Brain microvascular endothelial cell (primary cell): ENCODE measurements at regions not wholly inside any gene's neighbourhood (a gene's known extent, or its start where the extent isn't known, plus 50 kb on each side); places are given as distances from the start of the nearest gene placed in this dataset.
A peak's percentile ranks its signal among the peaks of the same experiment; 100 is the strongest.

ENCODE experiments used
- DNase-seq: peaks from one replicate; pipeline ENCODE4 v3.0.0-alpha.2; 2020
- H3K27ac ChIP-seq: fragments of 250-450 bp; sonication (Bioruptor Pico); 2 replicates; pipeline ENCODE4 v1.5.1; 2020; ENCODE audit warnings: mild to moderate bottlenecking, moderate library complexity
- H3K27me3 ChIP-seq: fragments of 250-450 bp; sonication (Bioruptor Pico); replicated peaks from 2 replicates; pipeline ENCODE4 v1.5.1; 2020; ENCODE audit warnings: mild to moderate bottlenecking
- H3K36me3 ChIP-seq: fragments of 250-450 bp; sonication (Bioruptor Pico); replicated peaks from 2 replicates; pipeline ENCODE4 v1.5.1; 2020; ENCODE audit warnings: mild to moderate bottlenecking
- H3K4me3 ChIP-seq: 2 replicates; pipeline ENCODE4 v1.5.1; 2011; ENCODE audit warnings: low read depth, mild to moderate bottlenecking, control low read depth, low read length, moderate library complexity
- CTCF ChIP-seq: IDR thresholded peaks from 2 replicates; pipeline ENCODE4 v1.5.1; 2011; ENCODE audit warnings: low read depth, mild to moderate bottlenecking, moderate library complexity, low read length, control low read depth, inconsistent platforms; ENCODE audit errors: missing control alignments
- in situ Hi-C: cut with HindIII; loops from 2 replicates; pipeline ENCODE4 v1.10.0; 2017; ENCODE audit warnings: low sequenced_read_pairs, low pct_ligation_motif_present

- Histone ChIP-seq H3K4me3 (no peak overlapping the region), H3K36me3 (no peaks in the 10 kb centered on the region), H3K27me3 (no peaks in the 10 kb centered on the region), H3K27ac (no peak overlapping the region)
- TF ChIP-seq CTCF, result no peak
- in situ Hi-C loops, result no loop called here
- DNase-seq, result no peak
Observed at GRCh38 chr4:15365641-15366040, 62.2 kb upstream of the C1QTNF7 start.

GRCh38 chr4:15366721-15367120, 61.1 kb upstream of the C1QTNF7 start:
- in situ Hi-C loops, result no loop called here
- Histone ChIP-seq H3K36me3 (no peaks in the 10 kb centered on the region), H3K27me3 (no peaks in the 10 kb centered on the region), H3K27ac (no peak overlapping the region), H3K4me3 (no peak overlapping the region)
- no peak for TF ChIP-seq CTCF
- no peak for DNase-seq

GRCh38 chr4:15368856-15369255, 59.0 kb upstream of the C1QTNF7 start:
- peak; percentile 13 for DNase-seq
- Histone ChIP-seq H3K27ac (no peak overlapping the region), H3K4me3 (no peak overlapping the region), H3K27me3 (no peaks in the 10 kb centered on the region), H3K36me3 (no peaks in the 10 kb centered on the region)
- no peak for TF ChIP-seq CTCF
- in situ Hi-C loops, result no loop called here

- Histone ChIP-seq H3K4me3 (no peak overlapping the region), H3K27ac (no peak overlapping the region), H3K36me3 (no peaks in the 10 kb centered on the region), H3K27me3 (no peaks in the 10 kb centered on the region)
- TF ChIP-seq CTCF, result no peak
- DNase-seq, result no peak
- in situ Hi-C loops, result no loop called here
Observed at GRCh38 chr4:15370296-15370695, 57.5 kb upstream of the C1QTNF7 start.

GRCh38 chr4:15373363-15373762, 54.5 kb upstream of the C1QTNF7 start:
- Histone ChIP-seq H3K27me3 (no peaks in the 10 kb centered on the region), H3K36me3 (no peaks in the 10 kb centered on the region), H3K4me3 (no peak overlapping the region), H3K27ac (no peak overlapping the region)
- no peak for DNase-seq
- TF ChIP-seq CTCF, result no peak
- in situ Hi-C loops, result no loop called here

- in situ Hi-C loops, result no loop called here
- H3K27ac ChIP-seq, result no peak overlapping the region
- H3K36me3 ChIP-seq, result no peaks in the 10 kb centered on the region
- H3K4me3 ChIP-seq, result peak overlapping the region; percentile 18
- no peaks in the 10 kb centered on the region for H3K27me3 ChIP-seq
- DNase-seq, result no peak
- no peak for TF ChIP-seq CTCF
Observed at GRCh38 chr4:15374656-15375055, 53.2 kb upstream of the C1QTNF7 start.
